ENCODE measurements at regions not wholly inside any gene's neighbourhood (a gene's known extent, or its start where the extent isn't known, plus 50 kb on each side); places are given as distances from the start of the nearest gene placed in this dataset.
"Not testable (repeated sequence)": the region's sequence is repeated elsewhere in the genome, so short reads cannot be mapped to it uniquely, and the experiment has no call there.

GRCh38 chr6:10138917-10139316 lies 276.0 kb downstream of the TFAP2A start:
- DNase-seq (ENCODE audit: low read depth in 3 of 3, low spot score in 1 of 3), result no peak

- DNase-seq (ENCODE audit: low read depth in 3 of 3, low spot score in 1 of 3), result no peak
These were observed 278.2 kb downstream of the TFAP2A start for GRCh38 chr6:10136636-10137035.

- not testable (repeated sequence) for DNase-seq (ENCODE audit: low read depth in 3 of 3, low spot score in 1 of 3)
These were observed 280.7 kb downstream of the TFAP2A start for GRCh38 chr6:10134185-10134584.

- DNase-seq (ENCODE audit: low read depth in 3 of 3, low spot score in 1 of 3), result no peak
These were observed 286.2 kb downstream of the TFAP2A start for GRCh38 chr6:10128721-10129120.

- no peak for DNase-seq (ENCODE audit: low read depth in 3 of 3, low spot score in 1 of 3)
These were observed 292.7 kb downstream of the TFAP2A start for GRCh38 chr6:10122164-10122563.

GRCh38 chr6:10112871-10113549 lies 301.9 kb downstream of the TFAP2A start:
- no peak for DNase-seq (ENCODE audit: low read depth in 3 of 3, low spot score in 1 of 3)

GRCh38 chr6:10111975-10112374 lies 302.9 kb downstream of the TFAP2A start:
- no peak for DNase-seq (ENCODE audit: low read depth in 3 of 3, low spot score in 1 of 3)

GRCh38 chr6:10101551-10102252 lies 313.2 kb downstream of the TFAP2A start:
- DNase-seq (ENCODE audit: low read depth in 3 of 3, low spot score in 1 of 3), result no peak

GRCh38 chr6:10099529-10100140 lies 315.2 kb downstream of the TFAP2A start:
- no peak for DNase-seq (ENCODE audit: low read depth in 3 of 3, low spot score in 1 of 3)

- DNase-seq (ENCODE audit: low read depth in 3 of 3, low spot score in 1 of 3), result no peak
These were observed 315.9 kb downstream of the TFAP2A start for GRCh38 chr6:10098756-10099528.

- DNase-seq (ENCODE audit: low read depth in 3 of 3, low spot score in 1 of 3), result no peak
These were observed 321.6 kb downstream of the TFAP2A start for GRCh38 chr6:10093282-10093681.

GRCh38 chr6:10084111-10084986 lies 330.5 kb downstream of the TFAP2A start:
- DNase-seq (ENCODE audit: low read depth in 3 of 3, low spot score in 1 of 3), result no peak

- DNase-seq (ENCODE audit: low read depth in 3 of 3, low spot score in 1 of 3), result no peak
These were observed 332.5 kb downstream of the TFAP2A start for GRCh38 chr6:10082385-10082784.

- DNase-seq (ENCODE audit: low read depth in 3 of 3, low spot score in 1 of 3), result no peak
These were observed 332.9 kb downstream of the TFAP2A start for GRCh38 chr6:10081957-10082356.

GRCh38 chr6:10081075-10081474 lies 333.8 kb downstream of the TFAP2A start:
- DNase-seq (ENCODE audit: low read depth in 3 of 3, low spot score in 1 of 3), result no peak

GRCh38 chr6:10080561-10080960 lies 334.3 kb downstream of the TFAP2A start:
- DNase-seq (ENCODE audit: low read depth in 3 of 3, low spot score in 1 of 3), result no peak

- no peak for DNase-seq (ENCODE audit: low read depth in 3 of 3, low spot score in 1 of 3)
These were observed 336.3 kb downstream of the TFAP2A start for GRCh38 chr6:10078581-10078980.

- DNase-seq (ENCODE audit: low read depth in 3 of 3, low spot score in 1 of 3), result not testable (repeated sequence)
These were observed 340.1 kb downstream of the TFAP2A start for GRCh38 chr6:10074726-10075125.

- DNase-seq (ENCODE audit: low read depth in 3 of 3, low spot score in 1 of 3), result no peak
These were observed 341.5 kb downstream of the TFAP2A start for GRCh38 chr6:10073341-10073740.

- no peak for DNase-seq (ENCODE audit: low read depth in 3 of 3, low spot score in 1 of 3)
These were observed 343.1 kb downstream of the TFAP2A start for GRCh38 chr6:10071631-10072220.

Measured in stimulated activated CD4-positive, alpha-beta T cell treated with anti-CD3 and anti-CD28 coated beads, TNF-alpha, amount 100 ng/mL, for 1 hour (primary cell).